GM06990 (cell line): ENCODE measurements at regions not wholly inside any gene's neighbourhood (a gene's known extent, or its start where the extent isn't known, plus 50 kb on each side); places are given as distances from the start of the nearest gene placed in this dataset.

Experiments
- DNase-seq: peaks from one replicate; pipeline ENCODE4 v3.0.0-alpha.2; 2011; ENCODE audit not compliant: insufficient read length; ENCODE audit errors: extremely low read depth
- H3K27me3 ChIP-seq: replicated peaks from 2 replicates; pipeline ENCODE4 v1.6.0; 2011; ENCODE audit warnings: low read length; ENCODE audit not compliant: control insufficient read depth, insufficient read depth
- H3K36me3 ChIP-seq: 2 replicates; pipeline ENCODE4 v1.5.1; 2011; ENCODE audit warnings: low read length; ENCODE audit not compliant: control insufficient read depth, insufficient read depth
- H3K4me3 ChIP-seq: replicated peaks from 2 replicates; pipeline ENCODE4 v1.5.1; 2011; ENCODE audit warnings: low read depth, mild to moderate bottlenecking, control low read depth, low read length
- CTCF ChIP-seq: IDR thresholded peaks from 2 replicates; pipeline ENCODE4 v1.5.1; 2011; ENCODE audit warnings: low read length, control low read depth, mild to moderate bottlenecking, inconsistent platforms; ENCODE audit not compliant: insufficient read depth, poor library complexity, severe bottlenecking

GRCh38 chr10:63077800-63078199, 55.3 kb upstream of the NRBF2 start:
- TF ChIP-seq CTCF, result no peak
- no peaks in the 10 kb centered on the region; the same call in 1 of the 2 replicates for H3K27me3 ChIP-seq
- H3K36me3 ChIP-seq, result no peaks in the 10 kb centered on the region
- no peak for DNase-seq
- no peak overlapping the region for H3K4me3 ChIP-seq

- no peak for TF ChIP-seq CTCF
- no peak for DNase-seq
- Histone ChIP-seq H3K4me3 (no peak overlapping the region), H3K36me3 (no peaks in the 10 kb centered on the region), H3K27me3 (no peaks in the 10 kb centered on the region; the same call in 1 of the 2 replicates)
Observed at GRCh38 chr10:63072951-63073350, 60.2 kb upstream of the NRBF2 start.

GRCh38 chr10:63071145-63071544, 62.0 kb upstream of the NRBF2 start:
- DNase-seq, result no peak
- Histone ChIP-seq H3K27me3 (no peaks in the 10 kb centered on the region; the same call in none of the 2 replicates), H3K36me3 (no peaks in the 10 kb centered on the region), H3K4me3 (no peak overlapping the region)
- TF ChIP-seq CTCF, result no peak

- H3K27me3 ChIP-seq, result no peaks in the 10 kb centered on the region; the same call in none of the 2 replicates
- no peaks in the 10 kb centered on the region for H3K36me3 ChIP-seq
- DNase-seq, result no peak
- H3K4me3 ChIP-seq, result no peak overlapping the region
- no peak for TF ChIP-seq CTCF
Observed at GRCh38 chr10:63069318-63069717, 63.8 kb upstream of the NRBF2 start.

GRCh38 chr10:63068246-63068645, 64.9 kb upstream of the NRBF2 start:
- Histone ChIP-seq H3K4me3 (no peak overlapping the region), H3K27me3 (no peaks in the 10 kb centered on the region; the same call in 1 of the 2 replicates), H3K36me3 (no peaks in the 10 kb centered on the region)
- no peak for DNase-seq
- TF ChIP-seq CTCF, result no peak

GRCh38 chr10:63066606-63067005, 66.5 kb upstream of the NRBF2 start:
- H3K36me3 ChIP-seq, result no peaks in the 10 kb centered on the region
- H3K4me3 ChIP-seq, result no peak overlapping the region
- no peak for DNase-seq
- no peak for TF ChIP-seq CTCF
- no peaks in the 10 kb centered on the region; the same call in 1 of the 2 replicates for H3K27me3 ChIP-seq
